ENCODE measurements at regions not wholly inside any gene's neighbourhood (a gene's known extent, or its start where the extent isn't known, plus 50 kb on each side); places are given as distances from the start of the nearest gene placed in this dataset.

- TF ChIP-seq CTCF (conservative IDR thresholded peaks at IDR 0.05) (no peak), EZH2 (IDR thresholded peaks at IDR 0.05; ENCODE audit: low read depth) (no peak)
Observed at GRCh38 chr18:47604021-47604420, 326.4 kb downstream of the SMAD2 start.
